Skeletal muscle tissue (tissue), 3 donors: ENCODE measurements at regions not wholly inside any gene's neighbourhood (a gene's known extent, or its start where the extent isn't known, plus 50 kb on each side); places are given as distances from the start of the nearest gene placed in this dataset.

Source experiments
- H3K27ac ChIP-seq: one replicate; pipeline ENCODE4 v1.7.0; 2013; ENCODE audit warnings: mild to moderate bottlenecking, low read depth, low read length, inconsistent platforms
- H3K27me3 ChIP-seq, 3 donors: one replicate each; pipeline ENCODE4 v1.7.0; 2013; ENCODE audit warnings: low read length in 3 of 3; ENCODE audit not compliant: control insufficient read depth in 3 of 3, insufficient read depth in 3 of 3
- H3K36me3 ChIP-seq, 3 donors: one replicate each; pipeline ENCODE4 v1.7.0; 2013; ENCODE audit warnings: low read length in 3 of 3; ENCODE audit not compliant: control insufficient read depth in 3 of 3, insufficient read depth in 3 of 3
- H3K4me1 ChIP-seq, 3 donors: one replicate each; pipeline ENCODE4 v1.7.0; 2013; ENCODE audit warnings: low read length in 3 of 3, mild to moderate bottlenecking in 3 of 3; ENCODE audit not compliant: control insufficient read depth in 3 of 3, insufficient read depth in 3 of 3
- H3K4me3 ChIP-seq, 3 donors: one replicate each; pipeline ENCODE4 v1.7.0; 2013; ENCODE audit warnings: low read length in 3 of 3
- H3K9ac ChIP-seq, 3 donors: one replicate each; pipeline ENCODE4 v1.7.0; 2013; ENCODE audit warnings: low read length in 3 of 3, mild to moderate bottlenecking in 3 of 3, moderate library complexity in 2 of 3, low read depth in 1 of 3
- H3K9me3 ChIP-seq, 3 donors: one replicate each; pipeline ENCODE4 v1.7.0; 2013; ENCODE audit warnings: low read length in 3 of 3; ENCODE audit not compliant: control insufficient read depth in 3 of 3
- donor health status: Osteomylitis.

DNA sequence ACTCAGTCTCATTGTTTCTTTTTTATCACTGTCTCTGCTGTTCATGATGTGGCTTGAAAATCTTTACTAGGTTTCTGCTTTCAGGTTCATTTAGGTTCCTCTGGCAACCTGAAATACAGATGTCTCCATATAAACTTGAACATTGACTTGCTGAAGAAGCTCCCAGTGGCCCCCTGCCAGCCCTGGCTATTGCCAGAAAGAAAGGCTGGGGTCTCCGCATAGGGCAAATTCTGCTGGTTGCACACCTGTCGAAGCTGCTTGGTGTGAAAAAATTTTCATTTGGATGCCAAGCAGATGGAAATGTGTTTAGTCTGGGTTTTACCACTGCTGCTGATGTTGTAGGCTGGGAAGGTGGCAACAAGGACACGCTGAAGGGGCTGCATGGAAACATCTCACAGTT lies 826.7 kb upstream of the GHITM start:
- Histone ChIP-seq H3K27me3 (no peaks in the 10 kb centered on the region), H3K9me3 (no peaks in the 10 kb centered on the region), H3K9ac (no peak overlapping the region)

DNA sequence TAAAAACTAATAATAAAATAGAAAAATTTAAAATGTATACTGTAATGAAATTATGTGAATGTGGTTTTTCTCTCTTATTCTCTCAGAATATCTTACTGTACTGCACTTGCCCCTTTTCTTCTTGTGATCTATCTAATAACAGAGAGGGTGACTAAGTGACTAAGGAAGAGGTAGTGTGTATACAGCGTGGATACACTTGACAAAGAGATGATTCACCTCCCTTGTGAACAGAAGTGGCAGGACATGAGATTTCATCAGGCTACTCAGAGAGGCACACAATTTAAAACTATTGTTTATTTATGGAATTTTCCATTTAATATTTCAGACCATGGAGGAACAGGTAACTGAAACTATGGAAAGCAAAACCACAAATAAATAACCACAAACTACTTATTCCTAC lies 806.6 kb upstream of the GHITM start:
- Histone ChIP-seq H3K27me3 (no peaks in the 10 kb centered on the region), H3K4me1 (no peaks in the 10 kb centered on the region), H3K9ac (no peak overlapping the region), H3K36me3 (no peaks in the 10 kb centered on the region), H3K4me3 (no peak overlapping the region), H3K9me3 (no peaks in the 10 kb centered on the region), H3K27ac (no peak overlapping the region)

More for the DNA sequence above, 826.7 kb upstream of the GHITM start:
- Histone ChIP-seq H3K4me3 (no peak overlapping the region), H3K4me1 (no peaks in the 10 kb centered on the region), H3K36me3 (no peaks in the 10 kb centered on the region), H3K27ac (no peak overlapping the region)

DNA sequence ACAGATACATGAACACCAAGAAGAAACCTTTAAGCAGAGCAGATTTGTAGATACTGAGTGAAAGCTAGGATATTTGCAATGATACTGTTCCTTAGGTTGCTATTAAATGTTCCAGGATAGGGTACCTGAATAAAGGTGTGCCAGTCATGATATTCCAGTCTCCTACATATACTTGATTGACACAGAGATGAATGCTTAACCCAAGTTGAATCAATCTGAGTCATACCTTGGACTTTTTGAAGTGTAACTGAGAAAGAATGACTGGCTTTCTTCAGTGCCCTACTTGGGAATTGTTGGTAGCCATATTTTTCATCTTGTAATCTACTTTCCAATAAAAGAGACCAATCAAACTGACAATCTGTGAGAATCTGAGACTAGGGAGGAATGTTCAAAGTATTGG lies 805.7 kb upstream of the GHITM start:
- Histone ChIP-seq H3K9ac (no peak overlapping the region), H3K27me3 (no peaks in the 10 kb centered on the region), H3K36me3 (no peaks in the 10 kb centered on the region), H3K27ac (no peak overlapping the region), H3K4me3 (no peak overlapping the region), H3K4me1 (no peaks in the 10 kb centered on the region), H3K9me3 (no peaks in the 10 kb centered on the region)

DNA sequence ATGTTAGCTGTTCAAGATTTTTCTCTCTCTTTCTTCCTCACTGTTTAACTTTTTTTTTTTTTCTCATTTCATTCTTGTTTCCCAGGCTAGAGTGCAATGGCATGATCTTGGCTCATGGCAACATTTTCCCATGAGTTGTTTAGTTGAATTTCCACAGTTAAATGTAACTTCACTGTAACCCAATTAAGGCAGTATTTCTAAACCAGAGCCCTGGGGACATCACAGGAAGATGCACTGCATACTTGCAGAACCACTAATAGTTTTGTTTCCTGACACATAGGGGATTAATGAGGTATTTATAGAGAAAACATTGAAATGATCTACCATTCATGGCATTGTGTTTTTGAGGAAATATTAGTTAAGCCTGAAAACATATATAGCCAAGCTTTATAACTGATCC lies 795.6 kb upstream of the GHITM start:
- H3K27ac ChIP-seq, result no peak overlapping the region
- H3K9ac ChIP-seq, result no peak overlapping the region
- no peaks in the 10 kb centered on the region for H3K4me1 ChIP-seq

DNA sequence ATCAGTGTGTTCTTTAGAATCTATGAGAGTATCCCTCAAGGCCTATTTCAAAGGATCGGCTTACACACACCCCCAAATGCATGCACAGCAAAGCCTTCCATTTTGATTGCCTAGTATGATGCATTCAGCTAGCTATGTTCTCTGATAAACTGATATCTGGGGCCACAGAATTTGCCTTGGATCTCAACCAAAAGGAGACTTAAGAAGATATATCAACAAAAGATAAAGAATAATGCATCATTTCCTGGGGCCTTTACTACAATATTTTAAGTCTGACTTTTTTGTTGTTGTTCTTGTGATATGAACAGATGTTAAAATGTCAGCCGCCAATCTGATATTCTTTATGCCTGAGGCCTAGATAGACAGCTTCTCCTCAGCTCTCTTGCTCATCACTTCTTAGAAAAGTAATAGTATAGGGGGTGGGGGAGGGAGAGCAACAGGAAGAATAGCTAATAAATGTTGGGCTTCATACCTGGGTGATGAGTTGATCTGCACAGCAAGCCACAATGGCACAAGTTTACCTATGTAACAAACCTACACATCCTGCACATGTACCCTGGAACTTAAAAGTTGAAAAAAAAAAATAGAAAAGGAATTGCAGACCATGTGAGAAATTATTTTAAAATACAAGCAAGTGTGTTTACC lies 792.9 kb upstream of the GHITM start:
- H3K27ac ChIP-seq, result no peak overlapping the region
- no peaks in the 10 kb centered on the region for H3K36me3 ChIP-seq
- H3K27me3 ChIP-seq, result no peaks in the 10 kb centered on the region
- H3K4me1 ChIP-seq, result no peaks in the 10 kb centered on the region
- no peak overlapping the region for H3K4me3 ChIP-seq
- H3K9me3 ChIP-seq, result no peaks in the 10 kb centered on the region
- no peak overlapping the region for H3K9ac ChIP-seq

More for the DNA sequence above, 795.6 kb upstream of the GHITM start:
- Histone ChIP-seq H3K9me3 (no peaks in the 10 kb centered on the region), H3K27me3 (no peaks in the 10 kb centered on the region), H3K4me3 (no peak overlapping the region), H3K36me3 (no peaks in the 10 kb centered on the region)

DNA sequence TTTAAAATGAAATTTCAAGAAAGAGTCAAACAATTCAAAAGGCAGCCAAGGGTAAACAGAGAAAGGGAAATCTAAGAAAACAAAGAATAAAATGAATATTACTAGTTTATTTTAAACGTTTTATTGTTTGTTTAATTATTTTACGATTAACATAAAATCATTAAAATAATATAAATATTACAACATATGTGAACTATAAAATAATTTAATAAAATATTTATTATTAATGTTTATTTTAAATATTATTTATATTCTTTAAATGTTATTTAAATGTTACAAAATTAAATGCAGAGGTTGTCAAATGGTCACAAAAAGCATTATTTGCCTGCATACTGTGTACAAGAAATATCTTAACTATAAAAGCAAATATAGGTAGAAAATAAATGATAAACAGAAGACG lies 786.7 kb upstream of the GHITM start:
- Histone ChIP-seq H3K27me3 (no peaks in the 10 kb centered on the region), H3K27ac (no peak overlapping the region)

DNA sequence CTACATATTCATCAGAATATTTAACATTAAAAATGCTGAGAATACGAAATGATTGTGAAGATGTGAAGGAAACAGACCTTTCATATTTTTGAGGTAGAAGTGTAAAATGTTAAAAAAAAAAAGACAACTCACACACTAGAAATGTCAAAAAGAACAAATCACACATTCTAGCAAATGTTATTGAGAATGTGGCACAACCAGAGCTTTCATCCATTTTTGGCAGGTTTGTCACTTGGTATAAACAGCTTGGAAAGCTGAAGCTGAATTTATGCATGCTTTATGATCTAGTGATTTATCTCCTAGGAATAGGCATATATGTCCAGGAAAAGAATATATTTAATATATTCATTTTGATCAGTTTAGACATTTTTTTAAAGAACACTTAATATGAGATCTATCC lies 784.9 kb upstream of the GHITM start:
- no peaks in the 10 kb centered on the region for H3K4me1 ChIP-seq
- H3K9me3 ChIP-seq, result no peaks in the 10 kb centered on the region
- no peak overlapping the region for H3K4me3 ChIP-seq
- H3K27me3 ChIP-seq, result no peaks in the 10 kb centered on the region
- H3K9ac ChIP-seq, result no peak overlapping the region
- no peak overlapping the region for H3K27ac ChIP-seq
- no peaks in the 10 kb centered on the region for H3K36me3 ChIP-seq

More for the DNA sequence above, 786.7 kb upstream of the GHITM start:
- Histone ChIP-seq H3K9me3 (no peaks in the 10 kb centered on the region), H3K4me1 (no peaks in the 10 kb centered on the region), H3K9ac (no peak overlapping the region), H3K4me3 (no peak overlapping the region), H3K36me3 (no peaks in the 10 kb centered on the region)

DNA sequence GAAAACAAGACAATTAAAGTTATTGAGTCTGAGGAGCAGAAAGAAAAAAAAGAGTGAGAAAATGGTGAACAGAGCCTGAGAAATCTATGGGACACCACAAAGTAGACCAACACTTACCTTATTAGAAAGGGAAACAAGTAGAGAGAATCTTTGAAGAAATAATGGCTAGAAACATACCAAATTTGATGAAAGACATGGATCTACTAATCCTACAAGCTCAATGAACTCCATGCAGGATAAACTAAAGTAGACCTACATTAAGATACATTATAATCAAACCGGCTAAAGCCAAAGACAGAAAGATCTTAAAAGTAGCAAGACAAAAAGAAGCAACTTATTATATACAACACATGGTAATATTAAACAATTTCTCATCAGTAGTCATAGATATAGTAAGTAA lies 782.3 kb upstream of the GHITM start:
- H3K27ac ChIP-seq, result no peak overlapping the region
- H3K27me3 ChIP-seq, result no peaks in the 10 kb centered on the region
- H3K4me1 ChIP-seq, result no peaks in the 10 kb centered on the region
- no peaks in the 10 kb centered on the region for H3K36me3 ChIP-seq
- no peaks in the 10 kb centered on the region for H3K9me3 ChIP-seq
- no peak overlapping the region for H3K4me3 ChIP-seq
- no peak overlapping the region for H3K9ac ChIP-seq

DNA sequence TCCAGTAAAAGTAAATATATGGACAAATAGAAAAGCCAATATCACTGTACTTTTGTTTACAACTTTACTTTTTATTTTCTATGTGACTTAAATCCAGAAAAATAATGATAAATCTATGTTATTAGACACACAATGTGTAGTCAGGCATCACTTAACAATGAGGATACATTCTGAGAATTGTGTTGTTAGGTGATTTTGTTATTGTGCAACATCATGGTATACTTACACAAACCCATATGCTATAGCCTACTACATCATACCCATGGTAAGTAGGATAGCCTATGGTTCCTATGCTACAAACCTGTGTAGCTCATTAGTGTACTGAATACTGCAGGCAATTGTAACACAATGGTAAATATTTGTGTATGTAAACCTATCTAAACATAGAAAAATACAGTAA lies 781.7 kb upstream of the GHITM start:
- Histone ChIP-seq H3K4me1 (no peaks in the 10 kb centered on the region), H3K27ac (no peak overlapping the region), H3K9ac (no peak overlapping the region), H3K36me3 (no peaks in the 10 kb centered on the region), H3K27me3 (no peaks in the 10 kb centered on the region), H3K4me3 (no peak overlapping the region), H3K9me3 (no peaks in the 10 kb centered on the region)

DNA sequence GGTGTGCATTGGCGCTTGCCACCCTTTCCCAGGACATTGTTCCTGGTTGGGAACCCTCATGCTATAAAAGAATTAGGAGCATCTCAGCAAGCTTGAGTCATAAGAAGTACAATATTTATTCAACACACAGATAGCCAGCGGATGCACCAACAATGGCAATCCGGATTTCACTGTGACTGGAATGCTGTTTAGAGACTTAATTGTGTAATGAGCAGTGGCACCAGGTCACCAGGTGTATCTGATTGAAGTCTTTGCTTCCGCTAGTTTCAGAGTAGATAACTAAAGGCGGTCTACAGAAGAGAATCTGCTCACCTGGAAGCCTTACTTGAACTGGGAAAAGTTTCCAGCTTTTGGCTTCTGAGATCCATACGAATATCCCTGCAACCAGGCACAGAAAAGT lies 772.3 kb upstream of the GHITM start:
- H3K4me1 ChIP-seq, result no peaks in the 10 kb centered on the region
- H3K36me3 ChIP-seq, result no peaks in the 10 kb centered on the region
- no peak overlapping the region for H3K9ac ChIP-seq
- H3K27me3 ChIP-seq, result no peaks in the 10 kb centered on the region
- H3K4me3 ChIP-seq, result no peak overlapping the region
- H3K27ac ChIP-seq, result no peak overlapping the region
- H3K9me3 ChIP-seq, result peaks cover 0 to 2% (median 0%) of the 10 kb centered on the region in 3 donors
